ENCODE measurements at regions not wholly inside any gene's neighbourhood (a gene's known extent, or its start where the extent isn't known, plus 50 kb on each side); places are given as distances from the start of the nearest gene placed in this dataset.

- no peak for TF ChIP-seq CTCF (IDR thresholded peaks at IDR 0.05)
- TF ChIP-seq POLR2A (IDR thresholded peaks at IDR 0.05) = no peak
- TF ChIP-seq EP300 (IDR thresholded peaks at IDR 0.05) = no peak
Measured at GRCh38 chr20:7728338-7728737, 211.9 kb downstream of the HAO1 start.

Data from tibial nerve (tissue), 4 donors.